GM23338 (cell line): ENCODE measurements at regions not wholly inside any gene's neighbourhood (a gene's known extent, or its start where the extent isn't known, plus 50 kb on each side); places are given as distances from the start of the nearest gene placed in this dataset.

Experiments used
- ATAC-seq: fragments of 200-7000 bp; cut with Tn5 transposase; 3 replicates; pipeline ENCODE4 v1.9.1; 2020
- DNase-seq: peaks from one replicate; pipeline ENCODE4 v3.0.0-alpha.2; 2015; ENCODE audit warnings: low spot score
- H2AFZ ChIP-seq: fragments of 200-600 bp; sonication (generic); 2 replicates; pipeline ENCODE4 v1.8.0; 2016; ENCODE audit warnings: antibody characterized with exemption, mild to moderate bottlenecking, moderate library complexity
- H3F3A ChIP-seq: fragments of 200-600 bp; sonication (generic); replicated peaks from 2 replicates; pipeline ENCODE4 v1.8.0; 2017; ENCODE audit warnings: antibody characterized with exemption, mixed run types, low read depth
- H3K27ac ChIP-seq: fragments of 200-600 bp; sonication (generic); 2 replicates; pipeline ENCODE4 v1.6.1; 2016; ENCODE audit warnings: low read depth
- H3K27me3 ChIP-seq: fragments of 200-600 bp; sonication (generic); 2 replicates; pipeline ENCODE4 v1.8.0; 2016; ENCODE audit warnings: mild to moderate bottlenecking, mixed run types, moderate library complexity; ENCODE audit not compliant: insufficient read depth
- H3K36me3 ChIP-seq: fragments of 200-600 bp; sonication (generic); 2 replicates; pipeline ENCODE4 v1.8.0; 2016; ENCODE audit warnings: mild to moderate bottlenecking; ENCODE audit not compliant: insufficient read depth
- H3K4me1 ChIP-seq: fragments of 200-600 bp; sonication (generic); 2 replicates; pipeline ENCODE4 v1.8.0; 2016; ENCODE audit warnings: mild to moderate bottlenecking, moderate library complexity; ENCODE audit not compliant: insufficient read depth
- H3K4me2 ChIP-seq: fragments of 200-600 bp; sonication (generic); 2 replicates; pipeline ENCODE4 v1.7.1; 2017; ENCODE audit warnings: mixed run types
- H3K4me3 ChIP-seq: fragments of 200-600 bp; sonication (generic); 2 replicates; pipeline ENCODE4 v1.6.1; 2016; ENCODE audit warnings: mixed run types
- H3K79me2 ChIP-seq: fragments of 200-600 bp; sonication (generic); replicated peaks from 2 replicates; pipeline ENCODE4 v1.8.0; 2017; ENCODE audit warnings: mild to moderate bottlenecking; ENCODE audit not compliant: insufficient read depth
- H3K9me2 ChIP-seq: fragments of 200-600 bp; sonication (generic); 2 replicates; pipeline ENCODE4 v1.8.0; 2017; ENCODE audit not compliant: insufficient read depth
- H4K20me1 ChIP-seq: fragments of 200-600 bp; sonication (generic); replicated peaks from 2 replicates; pipeline ENCODE4 v1.8.0; 2017; ENCODE audit warnings: mild to moderate bottlenecking; ENCODE audit not compliant: insufficient read depth
- H3K27ac Mint-ChIP-seq: 2 replicates; pipeline ENCODE4 v1.8.0; 2020; ENCODE audit warnings: inconsistent platforms, mild to moderate bottlenecking, moderate library complexity, mixed read lengths
- H3K27me3 Mint-ChIP-seq: 3 replicates; pipeline ENCODE4 v1.8.0; 2022; ENCODE audit warnings: low read depth, mild to moderate bottlenecking, moderate library complexity, mixed read lengths, inconsistent platforms; ENCODE audit not compliant: insufficient read depth, poor library complexity
- H3K36me3 Mint-ChIP-seq: 3 replicates; pipeline ENCODE4 v1.8.0; 2021; ENCODE audit warnings: low read depth, mild to moderate bottlenecking, inconsistent platforms, moderate library complexity, mixed read lengths
- H3K4me1 Mint-ChIP-seq: 3 replicates; pipeline ENCODE4 v1.8.0; 2020; ENCODE audit warnings: mild to moderate bottlenecking, inconsistent platforms, mixed read lengths
- H3K4me3 Mint-ChIP-seq: 3 replicates; pipeline ENCODE4 v1.8.0; 2021; ENCODE audit warnings: moderate library complexity, mild to moderate bottlenecking, inconsistent platforms, mixed read lengths
- H3K9me3 Mint-ChIP-seq: 3 replicates; pipeline ENCODE4 v1.8.0; 2020; ENCODE audit warnings: moderate library complexity, mild to moderate bottlenecking, inconsistent platforms, mixed read lengths
- CREB1 ChIP-seq: fragments of 250-450 bp; sonication (Bioruptor Pico); IDR thresholded peaks from 2 replicates; pipeline ENCODE4 v1.5.0; 2020; ENCODE audit warnings: low read depth, mild to moderate bottlenecking, moderate library complexity
- JUNB ChIP-seq: IDR thresholded peaks from one replicate; pipeline ENCODE4 v1.6.1; 2016; ENCODE audit warnings: antibody characterized with exemption; ENCODE audit not compliant: unreplicated experiment
- NANOG ChIP-seq: IDR thresholded peaks from 2 replicates; pipeline ENCODE4 v1.6.1; 2016; ENCODE audit warnings: antibody characterized with exemption, borderline replicate concordance
- ZNF331 ChIP-seq: fragments of 250-450 bp; sonication (Bioruptor Pico); IDR thresholded peaks from 2 replicates; pipeline ENCODE4 v1.5.0; 2020; ENCODE audit warnings: low read depth, mild to moderate bottlenecking, moderate library complexity
- TF ChIP-seq, protein P1 (sequence below): IDR thresholded peaks from 2 replicates; pipeline ENCODE4 v1.6.1; 2016; ENCODE audit warnings: antibody characterized with exemption
- TF ChIP-seq, protein P2 (sequence below): fragments of 250-450 bp; sonication (Bioruptor Pico); IDR thresholded peaks from 2 replicates; pipeline ENCODE4 v1.5.0; 2020; ENCODE audit warnings: mild to moderate bottlenecking, moderate library complexity

DNA sequence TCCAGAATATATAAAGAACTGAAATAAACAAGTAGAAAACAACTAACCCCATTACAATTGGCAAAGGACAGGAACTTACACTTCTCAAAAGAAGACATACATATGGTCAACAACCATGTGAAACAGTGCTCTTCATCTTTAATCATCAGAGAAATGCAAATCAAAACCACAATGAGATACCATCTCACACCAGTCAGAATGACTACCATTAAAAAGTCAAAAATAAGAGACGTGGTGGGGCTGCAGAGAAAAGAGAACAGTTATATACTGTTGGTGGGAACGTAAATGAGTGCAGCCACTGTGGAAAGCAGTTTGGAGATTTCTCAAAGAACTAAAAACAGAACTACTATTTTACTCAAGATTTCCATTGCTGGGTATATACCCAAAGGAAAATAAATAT is 1696.3 kb upstream of the TMEFF2 start:
- Mint-ChIP-seq H3K27me3 (peaks cover 2% of the 10 kb centered on the region), H3K4me1 (no peaks in the 10 kb centered on the region)

More for the DNA sequence above, 1696.3 kb upstream of the TMEFF2 start:
- Histone ChIP-seq H3K79me2 (no peaks in the 10 kb centered on the region), H3K4me2 (no peak overlapping the region), H2AFZ (no peak overlapping the region), H3K4me3 (no peak overlapping the region), H3K36me3 (no peaks in the 10 kb centered on the region), H3F3A (no peaks in the 10 kb centered on the region), H3K9me2 (no peaks in the 10 kb centered on the region), H3K4me1 (no peaks in the 10 kb centered on the region), H4K20me1 (no peaks in the 10 kb centered on the region), H3K27me3 (no peaks in the 10 kb centered on the region), H3K27ac (no peak overlapping the region)
- Mint-ChIP-seq H3K4me3 (no peak overlapping the region), H3K9me3 (no peaks in the 10 kb centered on the region), H3K36me3 (no peaks in the 10 kb centered on the region), H3K27ac (no peak overlapping the region)
- DNase-seq (no peak), ATAC-seq (no peak)
- TF ChIP-seq JUNB: no peak
- TF ChIP-seq, protein P1, sequence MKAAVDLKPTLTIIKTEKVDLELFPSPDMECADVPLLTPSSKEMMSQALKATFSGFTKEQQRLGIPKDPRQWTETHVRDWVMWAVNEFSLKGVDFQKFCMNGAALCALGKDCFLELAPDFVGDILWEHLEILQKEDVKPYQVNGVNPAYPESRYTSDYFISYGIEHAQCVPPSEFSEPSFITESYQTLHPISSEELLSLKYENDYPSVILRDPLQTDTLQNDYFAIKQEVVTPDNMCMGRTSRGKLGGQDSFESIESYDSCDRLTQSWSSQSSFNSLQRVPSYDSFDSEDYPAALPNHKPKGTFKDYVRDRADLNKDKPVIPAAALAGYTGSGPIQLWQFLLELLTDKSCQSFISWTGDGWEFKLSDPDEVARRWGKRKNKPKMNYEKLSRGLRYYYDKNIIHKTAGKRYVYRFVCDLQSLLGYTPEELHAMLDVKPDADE: no peak
- TF ChIP-seq ZNF331 (CRISPR knock-in tag): no peak
- no peak for TF ChIP-seq NANOG
- TF ChIP-seq, protein P2, sequence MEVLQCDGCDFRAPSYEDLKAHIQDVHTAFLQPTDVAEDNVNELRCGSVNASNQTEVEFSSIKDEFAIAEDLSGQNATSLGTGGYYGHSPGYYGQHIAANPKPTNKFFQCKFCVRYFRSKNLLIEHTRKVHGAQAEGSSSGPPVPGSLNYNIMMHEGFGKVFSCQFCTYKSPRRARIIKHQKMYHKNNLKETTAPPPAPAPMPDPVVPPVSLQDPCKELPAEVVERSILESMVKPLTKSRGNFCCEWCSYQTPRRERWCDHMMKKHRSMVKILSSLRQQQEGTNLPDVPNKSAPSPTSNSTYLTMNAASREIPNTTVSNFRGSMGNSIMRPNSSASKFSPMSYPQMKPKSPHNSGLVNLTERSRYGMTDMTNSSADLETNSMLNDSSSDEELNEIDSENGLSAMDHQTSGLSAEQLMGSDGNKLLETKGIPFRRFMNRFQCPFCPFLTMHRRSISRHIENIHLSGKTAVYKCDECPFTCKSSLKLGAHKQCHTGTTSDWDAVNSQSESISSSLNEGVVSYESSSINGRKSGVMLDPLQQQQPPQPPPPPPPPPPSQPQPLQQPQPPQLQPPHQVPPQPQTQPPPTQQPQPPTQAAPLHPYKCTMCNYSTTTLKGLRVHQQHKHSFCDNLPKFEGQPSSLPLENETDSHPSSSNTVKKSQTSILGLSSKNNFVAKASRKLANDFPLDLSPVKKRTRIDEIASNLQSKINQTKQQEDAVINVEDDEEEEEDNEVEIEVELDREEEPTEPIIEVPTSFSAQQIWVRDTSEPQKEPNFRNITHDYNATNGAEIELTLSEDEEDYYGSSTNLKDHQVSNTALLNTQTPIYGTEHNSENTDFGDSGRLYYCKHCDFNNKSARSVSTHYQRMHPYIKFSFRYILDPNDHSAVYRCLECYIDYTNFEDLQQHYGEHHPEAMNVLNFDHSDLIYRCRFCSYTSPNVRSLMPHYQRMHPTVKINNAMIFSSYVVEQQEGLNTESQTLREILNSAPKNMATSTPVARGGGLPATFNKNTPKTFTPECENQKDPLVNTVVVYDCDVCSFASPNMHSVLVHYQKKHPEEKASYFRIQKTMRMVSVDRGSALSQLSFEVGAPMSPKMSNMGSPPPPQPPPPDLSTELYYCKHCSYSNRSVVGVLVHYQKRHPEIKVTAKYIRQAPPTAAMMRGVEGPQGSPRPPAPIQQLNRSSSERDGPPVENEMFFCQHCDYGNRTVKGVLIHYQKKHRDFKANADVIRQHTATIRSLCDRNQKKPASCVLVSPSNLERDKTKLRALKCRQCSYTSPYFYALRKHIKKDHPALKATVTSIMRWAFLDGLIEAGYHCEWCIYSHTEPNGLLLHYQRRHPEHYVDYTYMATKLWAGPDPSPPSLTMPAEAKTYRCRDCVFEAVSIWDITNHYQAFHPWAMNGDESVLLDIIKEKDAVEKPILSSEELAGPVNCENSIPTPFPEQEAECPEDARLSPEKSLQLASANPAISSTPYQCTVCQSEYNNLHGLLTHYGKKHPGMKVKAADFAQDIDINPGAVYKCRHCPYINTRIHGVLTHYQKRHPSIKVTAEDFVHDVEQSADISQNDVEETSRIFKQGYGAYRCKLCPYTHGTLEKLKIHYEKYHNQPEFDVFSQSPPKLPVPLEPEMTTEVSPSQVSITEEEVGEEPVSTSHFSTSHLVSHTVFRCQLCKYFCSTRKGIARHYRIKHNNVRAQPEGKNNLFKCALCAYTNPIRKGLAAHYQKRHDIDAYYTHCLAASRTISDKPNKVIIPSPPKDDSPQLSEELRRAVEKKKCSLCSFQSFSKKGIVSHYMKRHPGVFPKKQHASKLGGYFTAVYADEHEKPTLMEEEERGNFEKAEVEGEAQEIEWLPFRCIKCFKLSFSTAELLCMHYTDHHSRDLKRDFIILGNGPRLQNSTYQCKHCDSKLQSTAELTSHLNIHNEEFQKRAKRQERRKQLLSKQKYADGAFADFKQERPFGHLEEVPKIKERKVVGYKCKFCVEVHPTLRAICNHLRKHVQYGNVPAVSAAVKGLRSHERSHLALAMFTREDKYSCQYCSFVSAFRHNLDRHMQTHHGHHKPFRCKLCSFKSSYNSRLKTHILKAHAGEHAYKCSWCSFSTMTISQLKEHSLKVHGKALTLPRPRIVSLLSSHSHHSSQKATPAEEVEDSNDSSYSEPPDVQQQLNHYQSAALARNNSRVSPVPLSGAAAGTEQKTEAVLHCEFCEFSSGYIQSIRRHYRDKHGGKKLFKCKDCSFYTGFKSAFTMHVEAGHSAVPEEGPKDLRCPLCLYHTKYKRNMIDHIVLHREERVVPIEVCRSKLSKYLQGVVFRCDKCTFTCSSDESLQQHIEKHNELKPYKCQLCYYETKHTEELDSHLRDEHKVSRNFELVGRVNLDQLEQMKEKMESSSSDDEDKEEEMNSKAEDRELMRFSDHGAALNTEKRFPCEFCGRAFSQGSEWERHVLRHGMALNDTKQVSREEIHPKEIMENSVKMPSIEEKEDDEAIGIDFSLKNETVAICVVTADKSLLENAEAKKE (CRISPR knock-in tag): no peak
- no peak for TF ChIP-seq CREB1 (CRISPR knock-in tag)
